HEK293 (cell line): ENCODE measurements at regions not wholly inside any gene's neighbourhood (a gene's known extent, or its start where the extent isn't known, plus 50 kb on each side); places are given as distances from the start of the nearest gene placed in this dataset.

Experiments
- CTCF ChIA-PET: fragments of 350-600 bp; formaldehyde crosslinking; extraction: SDS; loops from one replicate; lab custom pipeline; 2021; ENCODE audit warnings: antibody characterized with exemption; lab: Yijun Ruan, JAX
- POLR2A ChIA-PET: fragments of 300-600 bp; formaldehyde crosslinking; extraction: SDS; loops from one replicate; lab custom pipeline; 2020; ENCODE audit warnings: antibody characterized with exemption, inconsistent platforms; lab: Yijun Ruan, JAX
- H3K27ac ChIP-seq: fragments of 200-500 bp; sonication (Bioruptor generic); 2 replicates; pipeline ENCODE4 v1.5.1; 2014; ENCODE audit warnings: low read depth, low read length, control low read depth, inconsistent platforms; ENCODE audit errors: extremely low read depth
- H3K36me3 ChIP-seq, 2 experiments: fragments of 200-500 bp in 1 of 2; sonication (Bioruptor generic) in 1 of 2; 1 replicate in 1 of 2; 2 replicates in 1 of 2; pipeline ENCODE4 v1.5.1; 2014 to 2017; ENCODE audit warnings: inconsistent platforms in 2 of 2, low read length in 2 of 2; ENCODE audit not compliant: control insufficient read depth in 2 of 2, insufficient read depth in 1 of 2
- H3K4me1 ChIP-seq: fragments of 200-500 bp; sonication (Bioruptor generic); 2 replicates; pipeline ENCODE4 v1.5.1; 2014; ENCODE audit warnings: mild to moderate bottlenecking, low read length, inconsistent platforms; ENCODE audit not compliant: control insufficient read depth, insufficient read depth
- H3K4me3 ChIP-seq: 2 replicates; pipeline ENCODE4 v1.5.1; 2011; ENCODE audit warnings: low read depth, mild to moderate bottlenecking, control low read depth, low read length, moderate library complexity
- H3K9me3 ChIP-seq: fragments of 200-500 bp; sonication (Bioruptor generic); 2 replicates; pipeline ENCODE4 v1.5.1; 2014; ENCODE audit warnings: low read depth, low read length, inconsistent platforms; ENCODE audit not compliant: control insufficient read depth, insufficient read depth
- FEZF1 ChIP-seq: fragments of 450-650 bp; formaldehyde crosslinking; IDR thresholded peaks from 2 replicates; pipeline ENCODE4 v1.5.1; 2016; ENCODE audit warnings: missing biosample characterization, missing genetic modification characterization
- GFI1B ChIP-seq: fragments of 450-650 bp; formaldehyde crosslinking; IDR thresholded peaks from 2 replicates; pipeline ENCODE4 v1.5.1; 2016; ENCODE audit warnings: missing biosample characterization, missing genetic modification characterization
- GLI4 ChIP-seq: fragments of 450-650 bp; formaldehyde crosslinking; IDR thresholded peaks from 2 replicates; pipeline ENCODE4 v1.5.1; 2016; ENCODE audit warnings: missing biosample characterization, missing genetic modification characterization
- KLF10 ChIP-seq: fragments of 450-650 bp; IDR thresholded peaks from 2 replicates; pipeline ENCODE4 v1.5.1; 2018; ENCODE audit warnings: missing biosample characterization, mild to moderate bottlenecking, missing genetic modification characterization
- KLF9 ChIP-seq: fragments of 450-650 bp; formaldehyde crosslinking; IDR thresholded peaks from 2 replicates; pipeline ENCODE4 v1.5.1; 2016; ENCODE audit warnings: missing biosample characterization, missing genetic modification characterization, low read depth
- OSR2 ChIP-seq: fragments of 450-650 bp; formaldehyde crosslinking; IDR thresholded peaks from 2 replicates; pipeline ENCODE4 v1.5.1; 2016; ENCODE audit warnings: missing biosample characterization, missing genetic modification characterization
- REST ChIP-seq: fragments of 450-650 bp; formaldehyde crosslinking; IDR thresholded peaks from 2 replicates; pipeline ENCODE4 v1.5.1; 2016; ENCODE audit warnings: missing biosample characterization, missing genetic modification characterization
- TCF7L2 ChIP-seq: IDR thresholded peaks from 2 replicates; pipeline ENCODE4 v1.6.1; 2011; ENCODE audit warnings: low read depth, mild to moderate bottlenecking, inconsistent platforms, low read length, moderate library complexity, borderline replicate concordance
- YY1 ChIP-seq: fragments of 450-650 bp; formaldehyde crosslinking; IDR thresholded peaks from 2 replicates; pipeline ENCODE4 v1.5.1; 2018; ENCODE audit warnings: missing biosample characterization, missing genetic modification characterization
- ZEB2 ChIP-seq: fragments of 450-650 bp; formaldehyde crosslinking; IDR thresholded peaks from 2 replicates; pipeline ENCODE4 v1.5.1; 2016; ENCODE audit warnings: missing biosample characterization, missing genetic modification characterization
- ZFP41 ChIP-seq: fragments of 450-650 bp; formaldehyde crosslinking; IDR thresholded peaks from 2 replicates; pipeline ENCODE4 v1.5.1; 2016; ENCODE audit warnings: missing biosample characterization, missing genetic modification characterization, borderline replicate concordance
- ZNF146 ChIP-seq: fragments of 450-650 bp; formaldehyde crosslinking; IDR thresholded peaks from 2 replicates; pipeline ENCODE4 v1.5.1; 2016; ENCODE audit warnings: missing biosample characterization, missing genetic modification characterization
- ZNF184 ChIP-seq: fragments of 450-650 bp; IDR thresholded peaks from 2 replicates; pipeline ENCODE4 v1.5.1; 2018; ENCODE audit warnings: missing biosample characterization, mild to moderate bottlenecking, missing genetic modification characterization
- ZNF211 ChIP-seq: fragments of 450-650 bp; formaldehyde crosslinking; IDR thresholded peaks from 2 replicates; pipeline ENCODE4 v1.5.1; 2016; ENCODE audit warnings: low read depth, missing biosample characterization, missing genetic modification characterization
- ZNF311 ChIP-seq: fragments of 450-650 bp; formaldehyde crosslinking; IDR thresholded peaks from 2 replicates; pipeline ENCODE4 v1.5.1; 2017; ENCODE audit warnings: missing biosample characterization, missing genetic modification characterization, borderline replicate concordance
- ZNF391 ChIP-seq: fragments of 450-650 bp; formaldehyde crosslinking; IDR thresholded peaks from 2 replicates; pipeline ENCODE4 v1.5.1; 2016; ENCODE audit warnings: low read depth, missing biosample characterization, missing genetic modification characterization, borderline replicate concordance
- ZNF513 ChIP-seq: fragments of 450-650 bp; IDR thresholded peaks from 2 replicates; pipeline ENCODE4 v1.5.1; 2018; ENCODE audit warnings: missing biosample characterization, missing genetic modification characterization
- ZNF521 ChIP-seq: fragments of 450-650 bp; formaldehyde crosslinking; IDR thresholded peaks from 2 replicates; pipeline ENCODE4 v1.5.1; 2017; ENCODE audit warnings: missing biosample characterization, mild to moderate bottlenecking, missing genetic modification characterization
- ZNF548 ChIP-seq: fragments of 450-650 bp; formaldehyde crosslinking; IDR thresholded peaks from 2 replicates; pipeline ENCODE4 v1.5.1; 2016; ENCODE audit warnings: missing biosample characterization, missing genetic modification characterization
- ZNF549 ChIP-seq: fragments of 450-650 bp; IDR thresholded peaks from 2 replicates; pipeline ENCODE4 v1.5.1; 2018; ENCODE audit warnings: missing biosample characterization, missing genetic modification characterization, mild to moderate bottlenecking, inconsistent platforms, moderate library complexity
- ZNF560 ChIP-seq: fragments of 450-650 bp; formaldehyde crosslinking; IDR thresholded peaks from 2 replicates; pipeline ENCODE4 v1.5.1; 2017; ENCODE audit warnings: missing biosample characterization, missing genetic modification characterization, borderline replicate concordance
- ZNF600 ChIP-seq: fragments of 450-650 bp; formaldehyde crosslinking; IDR thresholded peaks from 2 replicates; pipeline ENCODE4 v1.5.1; 2016; ENCODE audit warnings: missing biosample characterization, missing genetic modification characterization
- ZNF624 ChIP-seq: fragments of 450-650 bp; formaldehyde crosslinking; IDR thresholded peaks from 2 replicates; pipeline ENCODE4 v1.5.1; 2017; ENCODE audit warnings: missing biosample characterization, missing genetic modification characterization
- ZNF747 ChIP-seq: fragments of 450-650 bp; formaldehyde crosslinking; IDR thresholded peaks from 2 replicates; pipeline ENCODE4 v1.5.1; 2016; ENCODE audit warnings: missing biosample characterization, missing genetic modification characterization
- ZNF830 ChIP-seq: fragments of 450-650 bp; IDR thresholded peaks from 2 replicates; pipeline ENCODE4 v1.5.0; 2018; ENCODE audit warnings: missing biosample characterization, missing genetic modification characterization, low read depth, mild to moderate bottlenecking, moderate library complexity
- ZNF837 ChIP-seq: fragments of 450-650 bp; formaldehyde crosslinking; IDR thresholded peaks from 2 replicates; pipeline ENCODE4 v1.5.1; 2016; ENCODE audit warnings: missing biosample characterization, missing genetic modification characterization
- ZXDB ChIP-seq: fragments of 450-650 bp; formaldehyde crosslinking; IDR thresholded peaks from 2 replicates; pipeline ENCODE4 v1.5.1; 2016; ENCODE audit warnings: missing biosample characterization, missing genetic modification characterization

- TF ChIP-seq REST (tag by site-specific recombination): no peak
- TF ChIP-seq GFI1B (tag by site-specific recombination): no peak
- no peak for TF ChIP-seq FEZF1
- TF ChIP-seq ZNF211: no peak
- TF ChIP-seq ZNF548 (tag by site-specific recombination): no peak
- no peak for TF ChIP-seq YY1 (tag by site-specific recombination)
- TF ChIP-seq ZNF837 (tag by site-specific recombination): no peak
- TF ChIP-seq ZNF747: no peak
- TF ChIP-seq, all 188 proteins: peak for 0
Observed at GRCh38 chr21:27300770-27301169, 333.9 kb upstream of the ADAMTS5 start (continued).

- no peak overlapping the region for H3K4me3 ChIP-seq
- H3K9me3 ChIP-seq: no peaks in the 10 kb centered on the region
- POLR2A ChIA-PET: no interaction called here
- H3K4me1 ChIP-seq: no peaks in the 10 kb centered on the region
- CTCF ChIA-PET: interaction anchor here (0.6 kb wide), 2 partner anchors 9 to 396 kb away, joined by 4 read pairs; no protein-coding TSS in a partner anchor
- H3K36me3 ChIP-seq: no peaks in the 10 kb centered on the region
- H3K27ac ChIP-seq: no peak overlapping the region
- TF ChIP-seq ZXDB (tag by site-specific recombination) (no peak), OSR2 (tag by site-specific recombination) (no peak), ZNF624 (no peak), ZNF513 (tag by site-specific recombination) (no peak), ZNF549 (tag by site-specific recombination) (no peak), ZNF184 (tag by site-specific recombination) (no peak), KLF9 (tag by site-specific recombination) (no peak), GLI4 (tag by site-specific recombination) (no peak), ZFP41 (tag by site-specific recombination) (no peak), ZNF747 (no peak), ZNF521 (tag by site-specific recombination) (no peak), ZNF146 (no peak)
Observed at GRCh38 chr21:27298465-27298864, 331.6 kb upstream of the ADAMTS5 start.

GRCh38 chr21:27293239-27293638, 326.4 kb upstream of the ADAMTS5 start:
- no peak overlapping the region for H3K27ac ChIP-seq
- H3K9me3 ChIP-seq: no peaks in the 10 kb centered on the region
- ChIA-PET POLR2A (no interaction called here), CTCF (no interaction called here)
- TF ChIP-seq ZNF600 (no peak), ZNF830 (tag by site-specific recombination) (no peak), TCF7L2 (no peak), ZNF311 (tag by site-specific recombination) (no peak), ZNF391 (tag by site-specific recombination) (no peak), ZEB2 (tag by site-specific recombination) (no peak), KLF10 (no peak), ZNF560 (tag by site-specific recombination) (no peak), ZNF184 (tag by site-specific recombination) (no peak)
- H3K4me1 ChIP-seq: no peaks in the 10 kb centered on the region
- no peak overlapping the region for H3K4me3 ChIP-seq
- no peaks in the 10 kb centered on the region for H3K36me3 ChIP-seq
